Uterus (tissue), 2 donors: ENCODE measurements at regions not wholly inside any gene's neighbourhood (a gene's known extent, or its start where the extent isn't known, plus 50 kb on each side); places are given as distances from the start of the nearest gene placed in this dataset.

Experiments used
- CTCF ChIP-seq, 4 experiments: fragments of 200-600 bp in 2 of 4; fragments of 450-650 bp in 2 of 4; sonication (generic) in 2 of 4; IDR thresholded peaks; one replicate each; pipeline ENCODE4 v1.5.1; 2016 to 2019; ENCODE audit warnings: antibody characterized with exemption in 4 of 4, mild to moderate bottlenecking in 2 of 4, moderate library complexity in 1 of 4
- POLR2A ChIP-seq, 2 donors: fragments of 450-650 bp; IDR thresholded peaks; one replicate each; pipeline ENCODE4 v1.6.1; 2016; ENCODE audit warnings: antibody characterized with exemption in 2 of 2, mild to moderate bottlenecking in 1 of 2, moderate library complexity in 1 of 2

DNA sequence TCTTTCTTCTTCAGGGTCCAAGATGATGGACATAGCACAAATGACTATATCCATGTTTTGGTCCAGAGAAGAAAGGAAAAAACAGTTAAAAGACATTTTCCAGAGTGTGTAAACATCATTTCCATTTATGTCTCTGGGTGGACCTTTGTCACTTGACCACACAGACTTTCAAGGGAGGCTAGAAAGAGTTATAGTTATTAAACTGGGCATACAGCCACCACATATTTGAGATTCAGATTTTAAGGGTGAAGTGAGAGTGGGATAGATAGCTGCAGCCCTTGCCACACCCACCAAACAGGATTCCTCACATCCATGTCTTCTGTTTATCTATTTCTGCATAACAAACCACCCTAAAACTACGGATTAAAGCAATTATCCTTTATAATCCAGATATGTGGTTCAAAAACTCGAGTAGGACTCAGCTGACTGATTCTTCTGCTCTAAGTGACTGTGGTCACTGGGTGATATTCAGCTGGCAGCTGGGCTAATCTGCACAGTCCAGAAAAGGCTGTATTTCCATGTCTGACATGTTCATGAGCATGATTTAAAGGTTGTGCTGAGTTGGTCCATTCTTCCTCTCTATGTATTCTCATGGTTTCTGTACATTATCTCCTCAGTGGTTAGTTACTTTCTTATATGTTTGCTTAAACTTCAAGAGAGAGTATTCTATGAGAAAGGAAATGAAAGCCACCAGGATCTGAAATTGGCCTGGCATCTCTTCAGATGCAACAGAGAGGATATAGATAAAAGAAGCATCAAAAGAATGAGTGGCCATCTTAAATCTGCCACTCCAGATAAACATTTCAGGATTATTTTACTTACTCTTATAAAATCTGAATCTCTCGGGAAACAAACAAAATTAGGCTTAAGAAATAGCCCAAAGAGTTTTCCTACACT lies 459.8 kb upstream of the CTSO start:
- TF ChIP-seq CTCF (IDR thresholded peaks at IDR 0.05) (no peak), POLR2A (IDR thresholded peaks at IDR 0.05) (no peak)
